Stimulated activated CD4-positive, alpha-beta T cell treated with anti-CD3 and anti-CD28 coated beads, Interleukin-1b, Interleukin-23, amount 100 ng/mL, for 24 hours (primary cell): ENCODE measurements at regions not wholly inside any gene's neighbourhood (a gene's known extent, or its start where the extent isn't known, plus 50 kb on each side); places are given as distances from the start of the nearest gene placed in this dataset.

Source experiments
- DNase-seq, 4 experiments: peaks; one replicate each; pipeline ENCODE4 v3.0.0-alpha.2; 2020; ENCODE audit warnings: low read depth in 4 of 4, low spot score in 1 of 4

- no peak for DNase-seq
These were observed 200.2 kb downstream of the RPLP1 start for GRCh38 chr15:69652751-69653305.

- DNase-seq, result no peak
These were observed 200.7 kb downstream of the RPLP1 start for GRCh38 chr15:69653306-69653705.

GRCh38 chr15:69653846-69654245 is 201.2 kb downstream of the RPLP1 start:
- no peak for DNase-seq

- DNase-seq, result no peak
These were observed 203.8 kb downstream of the RPLP1 start for GRCh38 chr15:69656271-69657030.

GRCh38 chr15:69657626-69658025 is 205.0 kb downstream of the RPLP1 start:
- DNase-seq, result no peak

GRCh38 chr15:69658411-69658945 is 205.9 kb downstream of the RPLP1 start:
- no peak for DNase-seq

GRCh38 chr15:69659454-69660050 is 206.9 kb downstream of the RPLP1 start:
- no peak for DNase-seq

GRCh38 chr15:69660114-69660513 is 207.5 kb downstream of the RPLP1 start:
- DNase-seq, result no peak

- no peak for DNase-seq
These were observed 208.2 kb downstream of the RPLP1 start for GRCh38 chr15:69660658-69661405.

- DNase-seq, result no peak
These were observed 208.8 kb downstream of the RPLP1 start for GRCh38 chr15:69661446-69661845.

GRCh38 chr15:69661871-69662644 is 209.4 kb downstream of the RPLP1 start:
- no peak for DNase-seq

- no peak for DNase-seq
These were observed 210.0 kb downstream of the RPLP1 start for GRCh38 chr15:69662645-69663000.

- no peak for DNase-seq
These were observed 210.8 kb downstream of the RPLP1 start for GRCh38 chr15:69663441-69663840.

- no peak for DNase-seq
These were observed 211.4 kb downstream of the RPLP1 start for GRCh38 chr15:69663982-69664381.

- no peak for DNase-seq
These were observed 212.3 kb downstream of the RPLP1 start for GRCh38 chr15:69664572-69665571.

- DNase-seq, result no peak
These were observed 213.1 kb downstream of the RPLP1 start for GRCh38 chr15:69665641-69666111.

GRCh38 chr15:69666441-69666882 is 213.8 kb downstream of the RPLP1 start:
- DNase-seq, result peak in 1 of 4 experiments; percentile 23

GRCh38 chr15:69666921-69667811 is 214.5 kb downstream of the RPLP1 start:
- no peak for DNase-seq
